Tibial nerve (tissue), 3 donors: ENCODE measurements at regions not wholly inside any gene's neighbourhood (a gene's known extent, or its start where the extent isn't known, plus 50 kb on each side); places are given as distances from the start of the nearest gene placed in this dataset.

Source experiments
- CTCF ChIP-seq, 5 experiments: fragments of 200-600 bp in 3 of 5; fragments of 450-650 bp in 2 of 5; sonication (generic) in 3 of 5; IDR thresholded peaks; one replicate each; pipeline ENCODE4 v1.5.1; 2016 to 2019; ENCODE audit warnings: antibody characterized with exemption in 5 of 5, mild to moderate bottlenecking in 3 of 5, moderate library complexity in 2 of 5
- POLR2A ChIP-seq, 2 donors: fragments of 450-650 bp; IDR thresholded peaks; one replicate each; pipeline ENCODE4 v1.6.1; 2017; ENCODE audit warnings: antibody characterized with exemption in 2 of 2, mild to moderate bottlenecking in 2 of 2, moderate library complexity in 2 of 2

GRCh38 chr5:124043456-124043855, 531.5 kb downstream of the CSNK1G3 start:
- TF ChIP-seq CTCF (IDR thresholded peaks at IDR 0.05) (no peak), POLR2A (IDR thresholded peaks at IDR 0.05) (no peak)
